IMR-90 (cell line): ENCODE measurements at regions not wholly inside any gene's neighbourhood (a gene's known extent, or its start where the extent isn't known, plus 50 kb on each side); places are given as distances from the start of the nearest gene placed in this dataset.

Source experiments
- ATAC-seq: fragments of 200-7000 bp; cut with Tn5 transposase; 2 replicates; pipeline ENCODE4 v1.9.1; 2020; ENCODE audit warnings: low read depth, mild to moderate bottlenecking, moderate library complexity
- BruUV-seq: library from RNA; stranded (reverse); fragments of 400-500 nt; replicated peaks from 2 replicates; lab custom pipeline; 2021; lab: Mats Ljungman, UMichigan
- CTCF ChIA-PET: fragments of 300-600 bp; formaldehyde crosslinking; extraction: SDS; loops from one replicate; lab custom pipeline; 2021; ENCODE audit warnings: antibody characterized with exemption; lab: Yijun Ruan, JAX
- POLR2A ChIA-PET: fragments of 300-600 bp; sonication (Branson Sonifier 250); formaldehyde crosslinking; loops from one replicate; lab custom pipeline; 2022; ENCODE audit warnings: antibody characterized with exemption; ENCODE audit not compliant: unreplicated experiment; lab: Charles Lee
- DNase-seq: peaks from one replicate; pipeline ENCODE4 v3.0.0; 2013
- H2AFZ ChIP-seq: replicated peaks from 2 replicates; pipeline ENCODE3; 2013; ENCODE audit warnings: low read length, mild to moderate bottlenecking; ENCODE audit not compliant: poor library complexity
- H2AK5ac ChIP-seq: 2 replicates; pipeline ENCODE4 v1.6.1; 2013; ENCODE audit warnings: low read depth, low read length, inconsistent platforms
- H2AK9ac ChIP-seq: replicated peaks from 2 replicates; pipeline ENCODE3; 2013; ENCODE audit warnings: mild to moderate bottlenecking, low read depth, low read length, moderate library complexity; ENCODE audit not compliant: poor library complexity
- H2BK120ac ChIP-seq: 2 replicates; pipeline ENCODE4 v1.6.1; 2013; ENCODE audit warnings: low read depth, low read length, inconsistent platforms
- H2BK15ac ChIP-seq: 3 replicates; pipeline ENCODE4 v1.6.1; 2013; ENCODE audit warnings: low read depth, low read length, inconsistent platforms
- H2BK20ac ChIP-seq: 2 replicates; pipeline ENCODE4 v1.6.1; 2013; ENCODE audit warnings: low read depth, mild to moderate bottlenecking, inconsistent platforms, low read length, moderate library complexity
- H2BK5ac ChIP-seq: 2 replicates; pipeline ENCODE4 v1.6.1; 2013; ENCODE audit warnings: mild to moderate bottlenecking, low read depth, low read length, inconsistent platforms; ENCODE audit not compliant: poor library complexity, severe bottlenecking
- H3K14ac ChIP-seq: replicated peaks from 2 replicates; pipeline ENCODE4 v1.6.1; 2013; ENCODE audit warnings: low read depth, low read length, inconsistent platforms
- H3K18ac ChIP-seq: 2 replicates; pipeline ENCODE4 v1.6.1; 2013; ENCODE audit warnings: low read depth, low read length, control low read depth
- H3K23ac ChIP-seq: 2 replicates; pipeline ENCODE4 v1.6.1; 2013; ENCODE audit warnings: low read depth, low read length, inconsistent platforms
- H3K27ac ChIP-seq: 2 replicates; pipeline ENCODE4 v1.5.1; 2013; ENCODE audit warnings: mild to moderate bottlenecking, control low read depth, low read length; ENCODE audit not compliant: insufficient read depth
- H3K27me3 ChIP-seq: 2 replicates; pipeline ENCODE4 v1.6.1; 2013; ENCODE audit warnings: low read length; ENCODE audit not compliant: control insufficient read depth, insufficient read depth
- H3K36me3 ChIP-seq: 2 replicates; pipeline ENCODE4 v1.6.1; 2013; ENCODE audit warnings: low read length, mixed read lengths; ENCODE audit not compliant: control insufficient read depth, insufficient read depth
- H3K4ac ChIP-seq: 2 replicates; pipeline ENCODE4 v1.6.1; 2013; ENCODE audit warnings: low read depth, low read length, inconsistent platforms
- H3K4me1 ChIP-seq: 2 replicates; pipeline ENCODE4 v1.6.1; 2013; ENCODE audit warnings: low read length, mixed read lengths; ENCODE audit not compliant: control insufficient read depth, insufficient read depth
- H3K4me2 ChIP-seq: 2 replicates; pipeline ENCODE4 v1.6.1; 2013; ENCODE audit warnings: low read depth, mild to moderate bottlenecking, control low read depth, low read length, moderate library complexity
- H3K4me3 ChIP-seq: 2 replicates; pipeline ENCODE4 v1.5.1; 2013; ENCODE audit warnings: low read depth, mild to moderate bottlenecking, control low read depth, low read length, moderate library complexity; ENCODE audit not compliant: insufficient read depth
- H3K56ac ChIP-seq: 2 replicates; pipeline ENCODE4 v1.6.1; 2013; ENCODE audit warnings: low read length, inconsistent platforms; ENCODE audit not compliant: insufficient read depth; ENCODE audit errors: extremely low read depth
- H3K79me1 ChIP-seq, 2 experiments: 2 replicates each; pipeline ENCODE4 v1.6.1; 2013; ENCODE audit warnings: low read length in 2 of 2, inconsistent platforms in 1 of 2, low read depth in 1 of 2
- H3K9ac ChIP-seq: 2 replicates; pipeline ENCODE4 v1.6.1; 2013; ENCODE audit warnings: low read depth, low read length, control low read depth
- H3K9me1 ChIP-seq: 2 replicates; pipeline ENCODE4 v1.6.1; 2013; ENCODE audit warnings: low read length, inconsistent platforms; ENCODE audit not compliant: insufficient read depth
- H3K9me3 ChIP-seq: 2 replicates; pipeline ENCODE4 v1.6.1; 2013; ENCODE audit warnings: low read length; ENCODE audit not compliant: control insufficient read depth, insufficient read depth
- H4K20me1 ChIP-seq: 2 replicates; pipeline ENCODE4 v1.6.1; 2013; ENCODE audit warnings: low read length, inconsistent platforms; ENCODE audit not compliant: insufficient read depth
- H4K5ac ChIP-seq: 2 replicates; pipeline ENCODE4 v1.6.1; 2013; ENCODE audit warnings: mild to moderate bottlenecking, low read depth, low read length, control low read depth
- H4K8ac ChIP-seq, 2 experiments: 2 replicates each; pipeline ENCODE4 v1.6.1; 2013; ENCODE audit warnings: low read depth in 2 of 2, low read length in 2 of 2, control low read depth in 1 of 2, inconsistent platforms in 1 of 2
- H4K91ac ChIP-seq: 2 replicates; pipeline ENCODE4 v1.6.1; 2013; ENCODE audit warnings: low read depth, low read length, inconsistent platforms; ENCODE audit not compliant: insufficient read depth
- BHLHE40 ChIP-seq: fragments of 150-350 bp; IDR thresholded peaks from 2 replicates; pipeline ENCODE4 v1.6.1; 2016; ENCODE audit warnings: mild to moderate bottlenecking, low read depth, low read length
- CEBPB ChIP-seq: IDR thresholded peaks from 2 replicates; pipeline ENCODE4 v1.6.1; 2012; ENCODE audit warnings: low read depth, low read length, improper control_type of control experiment
- CTCF ChIP-seq: conservative IDR thresholded peaks from 2 replicates; pipeline ENCODE4 v1.5.1; 2012; ENCODE audit warnings: mild to moderate bottlenecking, low read depth, low read length, improper control_type of control experiment
- ELK1 ChIP-seq: fragments of 150-350 bp; IDR thresholded peaks from 2 replicates; pipeline ENCODE4 v1.6.1; 2016; ENCODE audit warnings: low read depth, mild to moderate bottlenecking, low read length, moderate library complexity, borderline replicate concordance
- MAFK ChIP-seq: IDR thresholded peaks from 2 replicates; pipeline ENCODE4 v1.6.1; 2012; ENCODE audit warnings: low read depth, low read length, improper control_type of control experiment
- MAZ ChIP-seq: IDR thresholded peaks from 2 replicates; pipeline ENCODE4 v1.6.1; 2012; ENCODE audit warnings: low read depth, mild to moderate bottlenecking, low read length, improper control_type of control experiment, moderate library complexity, borderline replicate concordance
- NFE2L2 ChIP-seq: fragments of 150-350 bp; IDR thresholded peaks from 2 replicates; pipeline ENCODE4 v1.6.1; 2016; ENCODE audit warnings: low read depth, mild to moderate bottlenecking, low read length
- POLR2A ChIP-seq: IDR thresholded peaks from 2 replicates; pipeline ENCODE4 v1.6.1; 2012; ENCODE audit warnings: mild to moderate bottlenecking, low read depth, low read length
- SMC3 ChIP-seq: fragments of 150-350 bp; IDR thresholded peaks from 2 replicates; pipeline ENCODE4 v1.6.1; 2016; ENCODE audit warnings: low read depth, mild to moderate bottlenecking, antibody characterized with exemption, low read length, moderate library complexity
- USF2 ChIP-seq: fragments of 150-350 bp; IDR thresholded peaks from 2 replicates; pipeline ENCODE4 v1.6.1; 2017; ENCODE audit warnings: mild to moderate bottlenecking, antibody characterized with exemption, low read length, low read depth
- WGBS, 2 experiments: methylation state at CpG; one replicate each; pipeline versions ENCODE4 v1.1.5 to v1.1.7; 2013; ENCODE audit warnings: missing lambda C conversion rate in 2 of 2; ENCODE audit not compliant: insufficient read length in 1 of 2; ENCODE audit errors: extremely low coverage in 2 of 2; 5-methylcytosine and 5-hydroxymethylcytosine counted together
- dilution Hi-C: fragments of 300-500 bp; cut with HindIII; formaldehyde crosslinking; loops from one replicate; pipeline ENCODE4 v1.14.3; 2018; ENCODE audit warnings: low sequenced_read_pairs; ENCODE audit not compliant: unreplicated experiment
- in situ Hi-C: fragments of 300-500 bp; cut with MboI; formaldehyde crosslinking; loops from 3 replicates; pipeline ENCODE4 v1.14.3; 2019; ENCODE audit warnings: low sequenced_read_pairs, inconsistent platforms, mixed read lengths
- intact Hi-C: fragments of 100-400 bp; cut with micrococcal nuclease; formaldehyde crosslinking; loops from 2 replicates; pipeline ENCODE4 v1.10.0; 2022

GRCh38 chr15:88322461-88322860 is 65.9 kb upstream of the NTRK3 start:
- H2BK120ac ChIP-seq = no peak overlapping the region
- H2BK15ac ChIP-seq = no peak overlapping the region
- H4K8ac ChIP-seq = no peak overlapping the region
- no peaks in the 10 kb centered on the region for H3K36me3 ChIP-seq
- H3K18ac ChIP-seq = no peak overlapping the region
- POLR2A ChIA-PET = interaction anchor here (0.6 kb wide), 1 partner anchor 22 kb away, joined by 3 read pairs; no protein-coding TSS in a partner anchor
- H3K9me3 ChIP-seq = no peaks in the 10 kb centered on the region
- no peak overlapping the region for H3K9ac ChIP-seq
- CTCF ChIA-PET = interaction anchor here (0.6 to 1.2 kb wide), 2 partner anchors 12 to 24 kb away, joined by 3 to 6 read pairs; no protein-coding TSS in a partner anchor
- no peaks in the 10 kb centered on the region for H3K9me1 ChIP-seq
- H2AK5ac ChIP-seq = no peak overlapping the region
- intact Hi-C loops = no loop called here
- no peak overlapping the region for H2BK20ac ChIP-seq
- ATAC-seq = no peak
- no peak overlapping the region for H3K27ac ChIP-seq
- no peaks in the 10 kb centered on the region for H3K4me1 ChIP-seq
- H3K14ac ChIP-seq = no peak overlapping the region
- H2BK5ac ChIP-seq = no peak overlapping the region
- no peak overlapping the region for H2AFZ ChIP-seq
- no peak overlapping the region for H4K91ac ChIP-seq
- H4K20me1 ChIP-seq = no peaks in the 10 kb centered on the region
- no peak overlapping the region for H3K56ac ChIP-seq
- no peak overlapping the region for H3K4me3 ChIP-seq
- no peaks in the 10 kb centered on the region for H3K27me3 ChIP-seq
- dilution Hi-C loops = no loop called here
- TF ChIP-seq CTCF = no peak
- no peak for TF ChIP-seq NFE2L2
- no peak for TF ChIP-seq ELK1
- no peak for TF ChIP-seq USF2
- TF ChIP-seq MAFK = no peak
- TF ChIP-seq POLR2A = no peak
- TF ChIP-seq CEBPB = no peak
- TF ChIP-seq SMC3 = no peak
- TF ChIP-seq BHLHE40 = no peak
- TF ChIP-seq MAZ = no peak
- BruUV-seq = no TSS peak
- no peak overlapping the region for H4K5ac ChIP-seq
- no CpG with 5 or more reads among the region's 3 CpGs for WGBS, 2 experiments
- peak; percentile 12 for DNase-seq
- in situ Hi-C loops = no loop called here
- no peak overlapping the region for H2AK9ac ChIP-seq
- no peak overlapping the region for H3K23ac ChIP-seq
- no peak overlapping the region for H3K4me2 ChIP-seq
- no peaks in the 10 kb centered on the region for H3K79me1 ChIP-seq
- H3K4ac ChIP-seq = no peak overlapping the region
